ENCODE measurements at regions not wholly inside any gene's neighbourhood (a gene's known extent, or its start where the extent isn't known, plus 50 kb on each side); places are given as distances from the start of the nearest gene placed in this dataset.

DNA sequence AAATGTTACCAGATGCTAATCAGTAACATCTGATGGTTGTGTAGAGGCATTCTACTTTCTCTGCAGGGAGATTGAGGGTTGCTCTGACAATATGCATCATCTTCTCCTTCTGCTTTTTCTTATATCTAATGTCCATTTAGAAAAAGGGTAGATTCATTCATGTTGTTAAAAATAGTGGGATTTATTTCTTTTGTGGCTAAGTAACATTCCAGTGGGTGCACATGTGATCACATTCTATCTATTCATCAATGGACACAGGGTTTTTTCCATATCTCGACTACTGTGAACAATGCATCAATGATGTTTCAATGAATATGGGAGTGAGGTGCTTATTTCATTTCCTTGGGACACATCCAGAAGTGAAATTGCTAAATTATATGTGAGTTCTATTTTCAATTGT, 103.9 kb downstream of the CRPPA start:
- Mint-ChIP-seq H3K36me3 (ENCODE audit: insufficient read depth, unreplicated experiment) (no peaks in the 10 kb centered on the region), H3K27me3 (ENCODE audit: insufficient read depth, unreplicated experiment) (no peaks in the 10 kb centered on the region), H3K4me3 (ENCODE audit: unreplicated experiment) (no peak overlapping the region), H3K27ac (ENCODE audit: low read depth, unreplicated experiment) (no peak overlapping the region), H3K9me3 (ENCODE audit: unreplicated experiment) (no peaks in the 10 kb centered on the region), H3K4me1 (ENCODE audit: insufficient read depth, unreplicated experiment) (peaks cover 10% of the 10 kb centered on the region)
- no TSS peak for BruUV-seq (replicated peaks)
- CTCF ChIA-PET = interaction anchor here (0.5 kb wide), 1 partner anchor 77 kb away, joined by 3 read pairs; no protein-coding TSS in a partner anchor
- intact Hi-C loops (cut with micrococcal nuclease) = no loop called here
- no peak for DNase-seq (ENCODE audit: unreplicated experiment)
- TF ChIP-seq, protein P1, sequence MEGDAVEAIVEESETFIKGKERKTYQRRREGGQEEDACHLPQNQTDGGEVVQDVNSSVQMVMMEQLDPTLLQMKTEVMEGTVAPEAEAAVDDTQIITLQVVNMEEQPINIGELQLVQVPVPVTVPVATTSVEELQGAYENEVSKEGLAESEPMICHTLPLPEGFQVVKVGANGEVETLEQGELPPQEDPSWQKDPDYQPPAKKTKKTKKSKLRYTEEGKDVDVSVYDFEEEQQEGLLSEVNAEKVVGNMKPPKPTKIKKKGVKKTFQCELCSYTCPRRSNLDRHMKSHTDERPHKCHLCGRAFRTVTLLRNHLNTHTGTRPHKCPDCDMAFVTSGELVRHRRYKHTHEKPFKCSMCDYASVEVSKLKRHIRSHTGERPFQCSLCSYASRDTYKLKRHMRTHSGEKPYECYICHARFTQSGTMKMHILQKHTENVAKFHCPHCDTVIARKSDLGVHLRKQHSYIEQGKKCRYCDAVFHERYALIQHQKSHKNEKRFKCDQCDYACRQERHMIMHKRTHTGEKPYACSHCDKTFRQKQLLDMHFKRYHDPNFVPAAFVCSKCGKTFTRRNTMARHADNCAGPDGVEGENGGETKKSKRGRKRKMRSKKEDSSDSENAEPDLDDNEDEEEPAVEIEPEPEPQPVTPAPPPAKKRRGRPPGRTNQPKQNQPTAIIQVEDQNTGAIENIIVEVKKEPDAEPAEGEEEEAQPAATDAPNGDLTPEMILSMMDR (IDR thresholded peaks at IDR 0.05; ENCODE audit: unreplicated experiment) = no peak
- POLR2A ChIA-PET = no interaction called here

- no peak overlapping the region for H3K27ac Mint-ChIP-seq (ENCODE audit: low read depth, unreplicated experiment)
- BruUV-seq (replicated peaks) = no TSS peak
- no peaks in the 10 kb centered on the region for H3K27me3 Mint-ChIP-seq (ENCODE audit: insufficient read depth, unreplicated experiment)
- peaks cover 10% of the 10 kb centered on the region for H3K4me1 Mint-ChIP-seq (ENCODE audit: insufficient read depth, unreplicated experiment)
- CTCF ChIA-PET = interaction anchor here (1.0 kb wide), 1 partner anchor 11 kb away, joined by 6 read pairs; no protein-coding TSS in a partner anchor
- H3K36me3 Mint-ChIP-seq (ENCODE audit: insufficient read depth, unreplicated experiment) = no peaks in the 10 kb centered on the region
- POLR2A ChIA-PET = no interaction called here
- intact Hi-C loops (cut with micrococcal nuclease) = no loop called here
- H3K4me3 Mint-ChIP-seq (ENCODE audit: unreplicated experiment) = no peak overlapping the region
- TF ChIP-seq, protein P1 (IDR thresholded peaks at IDR 0.05; ENCODE audit: unreplicated experiment) = no peak
- no peak for DNase-seq (ENCODE audit: unreplicated experiment)
- H3K9me3 Mint-ChIP-seq (ENCODE audit: unreplicated experiment) = no peaks in the 10 kb centered on the region
Measured at GRCh38 chr7:16315280-16315679, 106.1 kb downstream of the CRPPA start.

DNA sequence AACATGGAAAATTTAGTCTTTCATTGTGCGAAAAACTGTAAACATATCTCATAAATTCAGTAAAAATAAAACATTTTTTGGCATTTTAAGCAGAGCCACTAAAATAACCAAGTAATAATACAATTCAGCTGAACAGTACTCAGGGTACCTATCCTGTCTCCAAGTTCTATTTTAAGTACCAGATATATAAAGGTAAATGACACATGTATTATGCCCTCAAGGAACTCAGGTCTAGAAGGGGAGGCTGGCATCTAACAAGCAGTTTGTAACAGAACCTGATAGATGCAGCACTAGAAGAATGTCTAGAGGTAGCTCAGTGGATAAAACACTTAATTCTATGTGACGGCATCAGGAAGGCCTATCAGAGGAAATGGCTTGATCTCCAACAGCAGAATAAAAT, 112.2 kb downstream of the CRPPA start:
- ChIA-PET POLR2A (no interaction called here), CTCF (no interaction called here)
- Mint-ChIP-seq H3K27me3 (ENCODE audit: insufficient read depth, unreplicated experiment) (no peaks in the 10 kb centered on the region), H3K36me3 (ENCODE audit: insufficient read depth, unreplicated experiment) (no peaks in the 10 kb centered on the region), H3K27ac (ENCODE audit: low read depth, unreplicated experiment) (no peak overlapping the region), H3K4me3 (ENCODE audit: unreplicated experiment) (no peak overlapping the region), H3K4me1 (ENCODE audit: insufficient read depth, unreplicated experiment) (no peaks in the 10 kb centered on the region), H3K9me3 (ENCODE audit: unreplicated experiment) (no peaks in the 10 kb centered on the region)
- no peak for DNase-seq (ENCODE audit: unreplicated experiment)
- BruUV-seq (replicated peaks) = no TSS peak
- TF ChIP-seq, protein P1 (IDR thresholded peaks at IDR 0.05; ENCODE audit: unreplicated experiment) = no peak
- intact Hi-C loops (cut with micrococcal nuclease) = no loop called here

DNA sequence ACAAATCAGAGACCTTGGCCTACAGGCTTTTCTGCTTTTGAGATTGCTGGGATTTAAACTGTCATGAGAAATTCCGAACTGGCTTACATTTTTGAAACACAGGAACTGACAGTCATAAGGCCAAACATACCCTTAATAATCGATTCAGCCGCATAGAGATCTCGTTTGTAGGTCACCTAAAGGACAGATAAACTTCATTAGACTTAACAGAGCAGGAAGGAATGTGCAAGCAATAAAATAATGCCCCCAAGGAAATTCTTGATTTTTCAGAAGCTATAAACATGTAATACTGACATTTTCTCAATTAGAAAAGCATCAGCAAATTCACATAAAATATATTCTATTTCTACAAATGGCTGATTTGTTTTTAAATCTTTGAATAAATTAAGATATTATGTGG, 120.0 kb downstream of the CRPPA start:
- CTCF ChIA-PET = no interaction called here
- Mint-ChIP-seq H3K27me3 (ENCODE audit: insufficient read depth, unreplicated experiment) (no peaks in the 10 kb centered on the region), H3K4me1 (ENCODE audit: insufficient read depth, unreplicated experiment) (no peaks in the 10 kb centered on the region), H3K27ac (ENCODE audit: low read depth, unreplicated experiment) (no peak overlapping the region), H3K36me3 (ENCODE audit: insufficient read depth, unreplicated experiment) (no peaks in the 10 kb centered on the region), H3K4me3 (ENCODE audit: unreplicated experiment) (no peak overlapping the region), H3K9me3 (ENCODE audit: unreplicated experiment) (no peaks in the 10 kb centered on the region)
- intact Hi-C loops (cut with micrococcal nuclease) = no loop called here
- TF ChIP-seq, protein P1 (IDR thresholded peaks at IDR 0.05; ENCODE audit: unreplicated experiment) = no peak
- DNase-seq (ENCODE audit: unreplicated experiment) = no peak
- POLR2A ChIA-PET = no interaction called here
- no TSS peak for BruUV-seq (replicated peaks)
